ENCODE measurements at regions not wholly inside any gene's neighbourhood (a gene's known extent, or its start where the extent isn't known, plus 50 kb on each side); places are given as distances from the start of the nearest gene placed in this dataset.

GRCh38 chr16:76900285-76901263 lies 290.4 kb upstream of the MON1B start:
- H3K27ac Mint-ChIP-seq: no peak overlapping the region

GRCh38 chr16:76906552-76906951 lies 284.4 kb upstream of the MON1B start:
- Mint-ChIP-seq H3K4me1 (no peaks in the 10 kb centered on the region), H3K4me3 (no peak overlapping the region), H3K27me3 (ENCODE audit: low read depth) (peaks cover 4% of the 10 kb centered on the region), H3K9me3 (no peaks in the 10 kb centered on the region), H3K27ac (no peak overlapping the region), H3K36me3 (no peaks in the 10 kb centered on the region)
- no peak for TF ChIP-seq CTCF (IDR thresholded peaks at IDR 0.05; ENCODE audit: unreplicated experiment)
- no peak for DNase-seq (ENCODE audit: low spot score in 2 of 2, unreplicated experiment in 2 of 2)

More at GRCh38 chr16:76900285-76901263, 290.4 kb upstream of the MON1B start:
- H3K36me3 Mint-ChIP-seq: no peaks in the 10 kb centered on the region
- DNase-seq (ENCODE audit: low spot score in 2 of 2, unreplicated experiment in 2 of 2): no peak
- peaks cover 2% of the 10 kb centered on the region for H3K27me3 Mint-ChIP-seq (ENCODE audit: low read depth)
- no peak for TF ChIP-seq CTCF (IDR thresholded peaks at IDR 0.05; ENCODE audit: unreplicated experiment)
- no peaks in the 10 kb centered on the region for H3K4me1 Mint-ChIP-seq
- no peak overlapping the region for H3K4me3 Mint-ChIP-seq
- no peaks in the 10 kb centered on the region for H3K9me3 Mint-ChIP-seq

- DNase-seq (ENCODE audit: low spot score in 2 of 2, unreplicated experiment in 2 of 2): no peak
- Mint-ChIP-seq H3K36me3 (no peaks in the 10 kb centered on the region), H3K4me3 (no peak overlapping the region), H3K9me3 (no peaks in the 10 kb centered on the region), H3K27ac (no peak overlapping the region), H3K4me1 (no peaks in the 10 kb centered on the region), H3K27me3 (ENCODE audit: low read depth) (peaks cover 2% of the 10 kb centered on the region)
- TF ChIP-seq CTCF (IDR thresholded peaks at IDR 0.05; ENCODE audit: unreplicated experiment): no peak
These were observed 280.1 kb upstream of the MON1B start for GRCh38 chr16:76910931-76911330.

- H3K27ac Mint-ChIP-seq: no peak overlapping the region
- no peaks in the 10 kb centered on the region for H3K27me3 Mint-ChIP-seq (ENCODE audit: low read depth)
- no peak for TF ChIP-seq CTCF (IDR thresholded peaks at IDR 0.05; ENCODE audit: unreplicated experiment)
- H3K4me1 Mint-ChIP-seq: no peaks in the 10 kb centered on the region
- H3K36me3 Mint-ChIP-seq: no peaks in the 10 kb centered on the region
- DNase-seq (ENCODE audit: low spot score in 2 of 2, unreplicated experiment in 2 of 2): no peak
- no peak overlapping the region for H3K4me3 Mint-ChIP-seq
- H3K9me3 Mint-ChIP-seq: no peaks in the 10 kb centered on the region
These were observed 277.9 kb upstream of the MON1B start for GRCh38 chr16:76913046-76913445.

GRCh38 chr16:76926042-76926441 lies 264.9 kb upstream of the MON1B start:
- H3K27me3 Mint-ChIP-seq (ENCODE audit: low read depth): no peaks in the 10 kb centered on the region
- H3K36me3 Mint-ChIP-seq: no peaks in the 10 kb centered on the region
- H3K4me3 Mint-ChIP-seq: no peak overlapping the region
- H3K9me3 Mint-ChIP-seq: peaks cover 21% of the 10 kb centered on the region
- H3K27ac Mint-ChIP-seq: no peak overlapping the region
- TF ChIP-seq CTCF (IDR thresholded peaks at IDR 0.05; ENCODE audit: unreplicated experiment): no peak
- no peak for DNase-seq (ENCODE audit: low spot score in 2 of 2, unreplicated experiment in 2 of 2)
- H3K4me1 Mint-ChIP-seq: peaks cover 4% of the 10 kb centered on the region

Measured in mesothelial cell of epicardium (in vitro differentiated cells).